Astrocyte of the spinal cord (primary cell): ENCODE measurements at regions not wholly inside any gene's neighbourhood (a gene's known extent, or its start where the extent isn't known, plus 50 kb on each side); places are given as distances from the start of the nearest gene placed in this dataset.

Experiments
- DNase-seq: peaks from one replicate; pipeline ENCODE4 v3.0.0; 2011; ENCODE audit warnings: low read depth, low spot score
- H3K4me3 ChIP-seq: 2 replicates; pipeline ENCODE4 v1.5.1; 2011; ENCODE audit warnings: low read depth, mild to moderate bottlenecking, low read length, moderate library complexity
- CTCF ChIP-seq: IDR thresholded peaks from 2 replicates; pipeline ENCODE4 v1.5.1; 2012; ENCODE audit warnings: low read depth, mild to moderate bottlenecking, low read length, inconsistent platforms
- in situ Hi-C: cut with HindIII; loops from 2 replicates; pipeline ENCODE4 v1.10.0; 2017; ENCODE audit warnings: low sequenced_read_pairs

- TF ChIP-seq CTCF: no peak
- H3K4me3 ChIP-seq: no peak overlapping the region
- no peak for DNase-seq
- in situ Hi-C loops: no loop called here
These were observed 599.7 kb downstream of the SLC16A7 start for GRCh38 chr12:60195483-60195882.

GRCh38 chr12:60196366-60196765 lies 600.5 kb downstream of the SLC16A7 start:
- no peak overlapping the region for H3K4me3 ChIP-seq
- in situ Hi-C loops: no loop called here
- TF ChIP-seq CTCF: no peak
- DNase-seq: no peak

- no peak for TF ChIP-seq CTCF
- DNase-seq: no peak
- in situ Hi-C loops: no loop called here
- H3K4me3 ChIP-seq: no peak overlapping the region
These were observed 601.8 kb downstream of the SLC16A7 start for GRCh38 chr12:60197589-60197988.

- no peak overlapping the region for H3K4me3 ChIP-seq
- TF ChIP-seq CTCF: no peak
- in situ Hi-C loops: no loop called here
- peak; percentile 7 for DNase-seq
These were observed 606.1 kb downstream of the SLC16A7 start for GRCh38 chr12:60201891-60202290.

- TF ChIP-seq CTCF: no peak
- H3K4me3 ChIP-seq: no peak overlapping the region
- peak; percentile 50 for DNase-seq
- in situ Hi-C loops: no loop called here
These were observed 609.7 kb downstream of the SLC16A7 start for GRCh38 chr12:60205500-60205899.

GRCh38 chr12:60209521-60209920 lies 613.7 kb downstream of the SLC16A7 start:
- no peak overlapping the region for H3K4me3 ChIP-seq
- in situ Hi-C loops: no loop called here
- TF ChIP-seq CTCF: no peak
- no peak for DNase-seq

- DNase-seq: no peak
- TF ChIP-seq CTCF: no peak
- H3K4me3 ChIP-seq: no peak overlapping the region
- in situ Hi-C loops: no loop called here
These were observed 614.1 kb downstream of the SLC16A7 start for GRCh38 chr12:60209933-60210332.
